HG02938 (cell line): ENCODE measurements at regions not wholly inside any gene's neighbourhood (a gene's known extent, or its start where the extent isn't known, plus 50 kb on each side); places are given as distances from the start of the nearest gene placed in this dataset.
"Not testable (repeated sequence)": the region's sequence is repeated elsewhere in the genome, so short reads cannot be mapped to it uniquely, and the experiment has no call there.

ENCODE experiments used
- ATAC-seq: cut with Tn5 transposase; IDR thresholded peaks from one replicate; pipeline ENCODE4 v1.9.1; 2021; ENCODE audit warnings: mild to moderate bottlenecking, moderate library complexity; ENCODE audit not compliant: unreplicated experiment

DNA sequence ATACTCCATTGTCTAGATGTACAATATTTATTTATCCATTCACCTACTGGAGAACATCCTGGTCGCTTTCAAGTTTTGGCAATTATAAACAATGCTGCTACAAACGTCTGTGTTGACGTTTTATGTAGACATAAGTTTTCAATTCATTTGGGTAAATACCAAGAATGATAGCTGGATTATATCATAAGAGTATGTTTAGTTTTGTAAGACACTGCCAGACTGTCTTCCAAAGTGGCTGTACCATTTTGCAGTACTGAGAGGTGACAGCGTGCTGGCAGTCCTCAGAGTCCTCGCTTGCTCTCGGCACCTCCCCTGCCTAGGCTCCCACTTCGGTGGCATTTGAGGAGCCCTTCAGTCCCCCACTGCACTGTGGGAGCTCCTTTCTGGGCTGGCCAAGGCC, 253.3 kb upstream of the INTU start:
- ATAC-seq = no peak

DNA sequence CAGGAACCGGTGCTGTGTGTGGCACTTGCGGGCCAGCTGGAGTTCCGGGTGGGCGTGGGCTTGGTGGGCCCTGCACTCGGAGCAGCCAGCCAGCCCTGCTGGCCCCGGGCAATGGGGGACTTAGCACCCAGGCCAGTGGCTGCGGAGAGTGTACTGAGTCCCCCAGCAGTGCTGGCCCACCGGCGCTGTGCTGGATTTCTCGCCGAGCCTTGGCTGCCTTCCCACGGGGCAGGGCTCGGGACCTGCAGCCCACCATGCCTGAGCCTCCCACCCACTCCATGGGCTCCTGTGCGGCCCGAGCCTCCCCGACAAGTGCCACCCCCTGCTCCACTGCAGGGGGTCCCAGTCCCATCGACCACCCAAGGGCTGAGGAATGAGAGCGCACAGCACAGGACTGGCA, 252.8 kb upstream of the INTU start:
- ATAC-seq = not testable (repeated sequence)

DNA sequence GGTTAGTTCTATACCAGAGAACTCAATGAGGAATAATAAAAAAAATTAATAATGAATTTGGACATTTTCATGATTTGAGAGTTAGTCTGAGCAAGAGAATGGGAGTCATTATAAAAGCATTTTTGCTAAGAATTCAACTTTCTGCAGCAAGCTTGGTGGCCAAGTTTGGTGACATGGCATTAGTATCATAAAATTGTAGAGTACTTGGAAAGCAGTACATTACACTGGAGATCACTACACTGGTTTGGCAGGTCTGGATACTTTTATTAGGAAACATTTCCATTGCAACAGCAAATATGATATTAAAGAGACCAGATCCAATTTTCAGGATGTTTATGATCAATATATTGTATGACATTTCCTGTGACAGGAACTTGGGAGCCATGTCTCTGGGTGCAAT, 249.1 kb upstream of the INTU start:
- ATAC-seq = no peak

DNA sequence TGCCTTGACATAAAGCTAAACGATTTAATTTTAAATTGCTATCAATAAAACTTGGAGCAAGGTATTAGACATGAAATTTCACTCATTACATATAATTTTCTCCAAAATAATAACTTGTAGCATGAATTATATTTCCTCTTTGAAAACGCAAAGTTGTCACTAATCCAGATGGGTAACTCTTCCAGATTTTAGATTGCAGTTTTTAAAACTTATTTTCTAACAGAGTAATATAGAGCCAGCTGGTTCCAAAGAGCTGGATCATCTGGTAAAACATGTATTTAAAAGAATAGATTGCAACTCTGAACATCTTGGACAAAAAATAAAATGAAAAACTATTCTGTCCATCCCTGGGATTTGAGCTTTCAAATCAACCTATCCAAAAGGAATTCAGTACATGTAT, 238.2 kb upstream of the INTU start:
- no peak for ATAC-seq

DNA sequence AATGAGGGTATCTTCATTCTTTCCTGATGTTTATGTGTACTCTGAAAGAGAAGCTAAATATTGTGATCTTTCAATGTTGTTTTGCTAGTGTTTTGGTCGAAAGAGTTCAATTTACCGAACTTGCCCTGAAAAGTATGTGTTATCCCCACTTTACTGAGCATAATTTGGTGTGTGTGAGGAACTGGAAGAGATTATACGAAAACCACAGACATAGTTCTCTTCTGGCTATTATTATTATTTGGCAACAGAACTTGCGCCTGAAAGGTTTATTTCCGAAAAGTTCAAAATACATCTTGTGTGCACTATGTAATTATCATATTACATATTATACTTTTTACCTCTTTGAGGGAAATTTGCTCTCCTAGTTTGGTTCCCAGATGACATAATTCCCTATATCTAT, 232.5 kb upstream of the INTU start:
- ATAC-seq = no peak

DNA sequence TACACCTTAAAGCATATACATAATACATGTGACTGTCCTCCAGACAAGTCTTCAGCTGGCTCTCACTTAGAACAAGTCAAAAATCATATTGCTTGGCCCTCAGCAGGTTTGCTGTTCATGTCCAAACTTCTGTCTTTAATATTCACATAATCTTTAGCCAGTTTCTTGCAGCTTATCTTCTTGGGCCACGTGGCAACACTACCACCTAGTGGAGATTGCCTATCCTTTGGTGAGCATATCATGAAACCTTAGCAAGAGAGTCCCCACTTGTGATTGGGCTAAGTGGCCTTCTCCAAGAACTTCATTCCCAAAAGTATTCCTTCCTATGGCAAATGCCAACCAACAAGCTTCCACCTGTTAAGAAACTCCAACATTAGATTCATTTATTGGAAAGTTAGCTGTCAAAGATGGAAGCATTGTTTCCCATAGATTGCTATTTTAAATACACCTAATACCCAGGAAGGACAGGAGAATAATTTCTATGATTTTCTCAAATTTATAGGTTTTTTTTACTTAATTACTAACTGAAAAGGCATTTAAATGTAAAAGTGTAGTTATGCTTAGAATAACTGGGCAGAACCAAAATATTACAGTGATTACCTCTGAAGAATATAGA, 231.9 kb upstream of the INTU start:
- peak; percentile 89 for ATAC-seq

DNA sequence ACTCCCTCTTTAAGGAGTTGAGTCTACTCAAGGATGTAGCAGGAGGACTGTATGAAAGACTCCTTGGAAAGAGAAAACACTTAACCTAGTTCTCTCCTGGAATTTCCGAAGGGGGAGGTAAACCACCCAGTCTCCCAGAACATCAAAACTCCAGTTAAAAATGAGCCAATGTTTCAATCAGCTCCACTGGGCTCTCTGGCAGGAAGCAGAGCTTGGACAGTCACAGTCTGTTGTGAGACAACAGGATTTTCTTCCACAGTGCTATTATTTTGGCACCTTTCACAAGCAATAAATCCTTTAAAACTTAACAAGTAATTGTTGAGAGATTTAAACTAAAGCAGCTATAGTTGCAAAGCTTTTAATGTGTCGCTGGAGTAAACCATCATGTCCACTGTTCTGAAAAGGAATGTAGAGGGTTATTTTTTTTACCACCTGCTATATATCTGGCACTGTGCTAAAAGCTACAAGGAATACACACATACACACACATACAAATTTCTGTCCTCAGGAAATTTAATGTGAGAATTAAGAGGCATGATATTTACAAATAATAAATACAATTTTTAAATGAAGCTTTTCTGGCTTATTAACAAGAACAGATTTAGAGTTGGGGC, 229.2 kb upstream of the INTU start:
- ATAC-seq = no peak

DNA sequence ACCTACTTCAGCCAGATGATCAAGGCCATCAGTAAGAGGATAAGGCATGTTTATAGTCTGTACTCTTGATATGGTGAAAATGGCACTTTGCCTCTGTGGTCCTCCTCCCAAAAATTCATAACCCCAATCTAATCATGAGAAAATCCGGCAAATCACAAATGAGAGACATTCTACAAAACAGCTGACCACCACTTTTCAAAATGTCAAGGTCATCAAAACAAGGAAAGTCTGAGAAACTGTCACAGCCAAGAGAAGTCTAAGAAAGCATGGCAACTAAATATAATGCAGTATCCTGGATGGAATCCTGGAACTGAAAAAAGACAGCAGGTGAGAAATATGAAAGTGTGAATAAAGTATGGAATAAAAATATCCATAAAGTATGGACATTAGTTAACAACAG, 226.6 kb upstream of the INTU start:
- no peak for ATAC-seq

DNA sequence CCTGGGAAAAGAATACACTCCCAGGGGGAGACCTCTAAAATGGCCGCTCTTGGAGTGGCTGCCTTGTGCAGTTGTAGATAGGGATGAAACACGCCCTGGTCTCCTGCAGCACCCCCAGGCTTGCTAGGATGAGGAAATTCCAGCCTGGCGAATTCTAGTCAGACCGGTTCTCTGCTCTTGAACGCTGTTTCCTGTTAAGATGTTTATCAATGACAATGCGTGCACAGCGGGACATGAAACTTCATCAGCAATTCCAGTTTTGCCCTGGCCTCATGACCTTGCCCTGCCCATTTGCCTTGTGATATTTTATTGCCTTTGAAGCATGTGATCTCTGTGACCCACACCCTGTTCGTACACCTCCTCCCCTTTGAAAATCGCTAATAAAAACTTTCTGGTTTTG, 225.2 kb upstream of the INTU start:
- ATAC-seq = not testable (repeated sequence)

DNA sequence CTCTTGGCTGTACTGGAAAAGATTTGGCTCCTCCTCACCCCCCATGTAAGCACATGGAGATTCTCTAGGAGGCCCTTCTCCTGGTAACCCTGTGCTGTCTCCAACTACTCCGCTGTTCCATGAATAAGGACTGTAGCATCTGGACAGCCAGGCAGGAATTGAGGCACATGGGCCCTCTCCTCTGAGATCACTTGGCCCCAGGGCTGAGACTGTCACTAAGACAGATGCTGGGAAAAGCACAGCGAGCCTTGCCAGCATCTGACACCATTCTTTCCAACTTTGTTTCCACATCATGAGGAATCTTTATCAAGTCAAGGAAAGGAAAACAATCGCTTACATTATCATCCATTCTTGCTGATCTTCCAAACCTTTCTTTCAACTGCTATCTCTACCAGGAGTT, 222.6 kb upstream of the INTU start:
- ATAC-seq = no peak

DNA sequence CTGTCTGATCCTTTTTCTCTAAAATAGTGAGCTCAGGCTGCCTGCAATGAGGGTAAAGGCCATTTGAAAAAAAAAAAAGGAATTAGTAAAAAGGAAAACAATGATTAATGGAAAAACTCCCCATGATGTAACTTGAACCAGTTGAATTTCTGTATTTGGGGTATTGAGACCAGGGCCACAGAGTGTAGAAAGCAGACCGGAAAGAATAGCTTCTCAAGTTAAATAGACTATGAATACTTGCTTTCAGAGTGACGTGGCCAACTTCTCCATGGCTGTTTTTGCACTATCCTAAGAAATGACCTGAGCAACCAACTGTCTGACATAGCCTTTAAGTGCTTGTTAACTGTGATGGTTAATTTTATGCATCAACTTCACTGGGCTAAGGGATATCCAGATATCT, 222.1 kb upstream of the INTU start:
- no peak for ATAC-seq

DNA sequence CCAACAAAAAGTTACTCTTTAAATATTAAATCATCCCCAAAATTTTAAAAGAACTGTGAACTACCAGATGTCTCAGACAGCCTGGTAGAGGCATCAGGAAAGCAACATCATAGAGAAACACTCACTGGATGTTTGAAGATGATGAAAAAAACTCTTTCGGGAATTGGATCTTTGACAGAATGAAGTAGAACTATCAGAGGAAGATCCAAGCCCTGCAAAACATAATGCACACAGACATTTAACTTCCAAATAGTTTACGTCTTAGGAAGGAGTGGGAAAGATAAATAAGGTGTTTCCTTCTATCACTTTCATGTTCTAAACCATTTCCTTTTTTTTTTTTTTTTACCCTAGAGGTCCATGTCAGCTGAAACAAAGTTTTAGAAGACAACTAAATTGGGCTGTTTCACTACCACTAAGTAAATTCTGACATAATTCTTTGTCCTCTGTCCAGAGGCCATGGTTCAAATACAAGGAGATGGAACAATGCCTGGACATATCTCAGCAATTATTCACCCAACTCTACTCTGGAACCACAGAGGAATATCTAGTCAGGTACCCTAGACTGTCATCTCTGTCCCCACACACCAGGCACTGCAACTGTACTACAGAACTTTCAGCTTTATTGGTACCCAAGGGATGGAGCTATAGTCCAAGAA, 217.7 kb upstream of the INTU start:
- ATAC-seq = no peak

DNA sequence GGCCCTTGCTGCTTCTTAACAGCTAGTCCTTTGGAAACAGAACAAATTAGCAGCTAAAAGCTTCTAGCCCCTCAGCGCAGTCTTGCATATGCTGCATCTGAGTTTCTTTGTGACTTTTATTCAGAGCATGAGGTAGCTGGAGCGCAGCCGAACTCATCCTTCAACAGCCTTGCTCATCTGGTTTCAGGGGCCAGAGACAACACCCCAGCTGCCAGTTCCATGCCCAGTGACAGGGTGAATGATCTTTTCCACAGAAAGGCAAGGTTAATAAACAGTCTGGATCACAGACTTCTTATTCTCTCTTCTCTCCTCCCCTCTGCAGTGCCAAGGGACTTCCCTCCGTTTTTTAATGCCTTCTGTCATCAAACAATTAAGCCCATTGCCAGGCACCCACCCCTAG, 216.6 kb upstream of the INTU start:
- ATAC-seq = no peak

DNA sequence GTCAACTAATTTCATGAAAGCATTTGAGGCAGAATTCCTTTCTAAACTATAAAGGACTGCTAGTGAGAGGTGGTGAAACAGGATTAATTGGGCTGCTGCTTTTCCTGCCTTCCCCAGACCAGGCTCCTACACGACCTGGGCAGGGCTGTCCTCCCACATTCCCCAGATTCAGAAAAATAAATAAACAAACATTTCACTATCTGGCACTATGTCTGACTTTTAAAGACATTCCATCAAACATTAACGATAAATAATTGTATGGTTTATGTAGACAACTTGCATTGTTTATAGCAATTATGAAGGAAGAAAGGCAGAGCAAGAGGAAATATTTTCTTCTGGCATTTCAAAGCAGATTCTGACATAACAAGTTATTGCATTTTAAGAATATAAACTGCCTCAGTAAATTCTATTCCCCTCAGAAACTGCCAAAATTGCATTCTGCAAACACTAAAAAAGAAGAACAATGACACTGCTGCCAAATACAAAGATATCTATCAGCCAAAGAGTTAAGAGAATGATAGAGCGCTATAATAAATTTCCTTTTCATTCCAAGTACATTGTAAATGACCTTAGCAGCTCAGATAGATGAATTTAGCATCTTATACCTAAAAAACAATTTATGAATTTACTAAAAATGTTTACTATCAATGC, 214.7 kb upstream of the INTU start:
- no peak for ATAC-seq

DNA sequence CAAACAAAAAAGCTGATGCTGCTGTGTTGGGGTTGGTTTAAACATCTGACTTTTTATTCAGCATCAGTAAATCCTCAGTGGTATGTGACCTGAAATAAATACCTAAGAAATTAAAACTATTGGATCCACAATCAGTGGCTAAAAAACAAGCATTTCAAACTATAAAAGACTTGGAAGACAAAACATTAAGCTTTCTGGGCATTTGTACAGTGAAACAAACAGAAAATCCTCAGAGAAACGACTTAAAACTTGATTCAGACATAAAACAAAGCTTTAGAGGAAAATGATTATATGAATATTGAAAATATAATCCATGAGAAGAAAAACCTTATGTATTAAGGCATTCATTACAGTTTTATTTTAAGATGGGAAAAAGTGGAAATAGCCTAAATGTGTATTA, 213.3 kb upstream of the INTU start:
- ATAC-seq = no peak

DNA sequence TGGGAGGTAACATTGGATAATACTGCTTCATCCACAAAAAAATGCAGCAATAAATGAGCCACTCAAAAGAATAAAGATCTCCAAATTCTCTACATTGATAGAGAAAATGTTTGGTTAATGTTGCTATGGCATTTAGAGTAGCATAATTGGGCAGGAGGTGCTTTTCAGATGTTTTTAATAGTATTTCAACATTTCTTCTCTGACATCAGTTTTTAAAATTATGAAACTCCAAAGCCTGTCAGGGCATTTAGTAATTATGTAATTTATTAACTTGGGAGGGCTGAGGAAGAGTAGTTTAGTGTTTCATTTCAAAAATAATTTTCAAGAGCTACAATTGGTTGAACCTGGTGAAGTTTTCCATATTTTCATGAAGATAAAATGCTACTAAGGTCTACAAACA, 211.3 kb upstream of the INTU start:
- ATAC-seq = no peak

DNA sequence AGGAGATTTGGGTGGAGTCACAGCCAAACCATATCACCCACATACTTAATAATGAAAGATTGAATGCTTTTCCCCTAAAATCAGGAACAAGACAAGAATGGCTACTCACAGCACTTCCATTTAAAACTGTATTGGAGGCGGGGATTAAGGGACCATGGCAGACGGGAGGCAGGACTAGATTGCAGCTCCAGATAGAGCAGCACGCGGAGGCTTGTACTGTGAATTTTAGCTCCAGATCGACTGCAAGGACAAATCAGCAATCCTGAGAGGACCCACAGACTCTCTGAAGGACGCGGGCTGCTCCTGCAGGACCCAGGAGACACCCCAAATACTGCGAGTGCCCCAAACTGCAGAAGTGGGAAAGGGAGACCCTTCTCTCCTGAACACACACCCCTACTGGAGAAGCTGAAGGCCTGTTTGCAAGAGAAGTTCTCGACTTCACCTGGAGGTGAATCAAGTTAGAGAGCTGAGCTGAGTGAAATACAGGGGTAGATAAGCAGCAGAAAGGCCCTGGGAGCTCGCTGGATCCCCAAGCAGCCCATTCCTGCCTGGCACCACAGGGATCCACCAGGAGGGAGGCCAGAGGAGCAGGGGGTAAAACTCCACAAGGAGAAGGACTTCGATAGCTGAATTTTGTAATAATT, 207.4 kb upstream of the INTU start:
- no peak for ATAC-seq

DNA sequence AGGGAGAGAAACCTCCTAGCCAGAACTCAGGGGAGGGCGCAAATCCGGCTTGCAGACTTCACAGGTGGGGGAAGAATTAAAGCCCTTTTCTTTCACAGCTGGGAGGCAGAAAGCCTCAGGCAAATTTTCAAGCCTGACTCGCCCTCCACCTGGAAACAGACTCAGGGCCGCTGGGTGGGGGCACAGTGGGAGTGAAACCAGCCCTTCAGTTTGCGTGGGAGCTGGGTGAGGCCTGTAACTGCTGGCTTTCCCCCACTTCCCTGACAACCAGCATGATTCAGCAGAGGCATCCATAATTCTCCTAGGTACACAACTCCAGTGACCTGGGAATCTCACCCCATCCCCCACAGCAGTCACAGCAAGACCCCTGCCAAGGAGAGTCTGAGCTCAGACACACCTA, 206.9 kb upstream of the INTU start:
- ATAC-seq = no peak

DNA sequence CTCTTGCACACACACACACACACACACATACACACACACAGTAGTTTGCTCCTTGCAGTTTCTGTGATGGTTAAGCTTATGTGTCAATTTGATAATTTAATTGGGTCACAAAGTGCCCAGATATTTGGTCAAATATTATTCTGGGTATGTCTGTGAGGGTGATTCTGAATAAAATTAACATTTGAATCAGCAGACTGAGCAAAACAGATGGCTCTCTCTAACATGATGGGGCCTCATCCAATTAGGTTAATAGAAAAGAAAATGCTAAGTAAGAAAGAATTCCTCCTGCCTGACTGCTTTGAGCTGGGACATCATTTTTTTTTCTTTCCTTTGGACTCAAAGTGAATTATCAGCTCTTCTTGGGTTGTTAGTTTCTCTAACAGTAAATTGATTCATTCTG, 191.2 kb upstream of the INTU start:
- ATAC-seq = no peak

DNA sequence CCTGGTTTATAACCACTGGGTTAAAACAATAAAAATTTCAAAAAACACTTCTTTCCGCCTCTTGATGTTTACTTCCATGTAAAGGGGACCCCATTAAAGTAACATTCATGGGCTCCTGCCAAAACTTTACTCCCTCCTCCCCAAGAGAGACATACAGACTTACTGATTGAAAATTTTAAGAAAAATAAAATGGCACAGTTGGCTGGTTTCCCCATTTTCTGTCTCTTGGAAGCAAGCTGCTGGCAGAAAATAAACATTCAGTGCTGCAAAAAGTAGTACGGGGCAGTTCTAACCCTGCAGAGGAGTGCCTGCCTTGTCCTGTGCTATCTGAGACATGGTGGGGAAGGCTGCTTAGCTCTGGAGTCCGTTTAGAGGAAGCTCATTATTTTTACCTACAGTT, 187.3 kb upstream of the INTU start:
- no peak for ATAC-seq

DNA sequence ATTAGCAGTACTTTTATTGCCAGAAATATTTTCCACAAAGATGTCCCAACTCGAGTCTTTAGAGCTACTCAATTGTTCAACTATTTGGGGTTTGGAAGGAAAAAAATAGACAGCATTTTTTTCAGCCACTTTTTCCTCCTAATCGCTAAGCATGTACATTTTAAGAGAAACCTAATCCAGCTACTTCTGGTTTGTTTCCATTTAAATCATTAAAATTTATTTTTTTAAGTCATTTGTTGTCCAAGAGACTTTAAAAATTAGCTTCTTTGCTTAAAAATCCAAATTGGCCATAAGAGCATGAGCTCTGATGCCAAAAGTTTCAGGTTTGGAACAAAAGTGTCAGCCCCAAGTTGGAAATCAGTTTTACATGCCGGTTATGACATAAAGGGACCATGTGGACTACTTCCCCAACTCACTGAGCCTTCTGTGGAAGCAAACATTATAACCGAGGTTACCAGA, 186.3 kb upstream of the INTU start:
- ATAC-seq = no peak

DNA sequence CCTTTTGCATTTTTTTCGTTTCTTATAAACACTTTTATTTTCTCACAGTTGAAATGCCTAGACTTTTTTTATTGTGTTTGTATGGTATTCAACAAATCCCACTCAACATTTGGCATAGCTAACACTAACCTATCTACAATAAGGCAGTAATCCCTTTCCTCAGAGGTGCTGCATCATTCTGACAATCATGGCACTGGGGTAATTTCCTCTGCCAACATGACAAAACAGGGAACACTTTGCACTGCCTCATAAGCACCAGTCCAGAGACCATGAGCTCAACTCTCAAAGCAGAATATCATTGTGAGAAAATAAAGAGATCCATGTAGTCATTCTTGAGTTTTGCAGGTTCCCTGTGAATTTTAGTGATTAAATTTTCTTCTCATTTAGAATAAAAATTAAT, 183.8 kb upstream of the INTU start:
- ATAC-seq = no peak
